ENCODE measurements at regions not wholly inside any gene's neighbourhood (a gene's known extent, or its start where the extent isn't known, plus 50 kb on each side); places are given as distances from the start of the nearest gene placed in this dataset.

- H3K4me3 ChIP-seq: no peak overlapping the region
- H3K4me2 ChIP-seq: no peak overlapping the region
- peaks cover 49% of the 10 kb centered on the region for H3K4me1 ChIP-seq
- TF ChIP-seq CHD4 (IDR thresholded peaks at IDR 0.05; ENCODE audit: borderline replicate concordance): no peak
- TF ChIP-seq HOXB5 (CRISPR knock-in tag; IDR thresholded peaks at IDR 0.05): no peak
- TF ChIP-seq PBX3 (IDR thresholded peaks at IDR 0.05): no peak
- no peak for TF ChIP-seq HOXA7 (CRISPR knock-in tag; IDR thresholded peaks at IDR 0.05)
- no peak for TF ChIP-seq CBX2 (IDR thresholded peaks at IDR 0.05; ENCODE audit: borderline replicate concordance, low read depth)
- TF ChIP-seq NPAS2 (CRISPR knock-in tag; IDR thresholded peaks at IDR 0.05; ENCODE audit: borderline replicate concordance): no peak
- no peak for TF ChIP-seq ZC3H11A (IDR thresholded peaks at IDR 0.05)
- TF ChIP-seq JUN (IDR thresholded peaks at IDR 0.05): no peak
- H3K27ac ChIP-seq: no peak overlapping the region
- no peaks in the 10 kb centered on the region for H3K9me3 ChIP-seq
- FAIRE-seq (no peak), ATAC-seq (no peak), DNase-seq (ENCODE audit: low read depth in 1 of 2, low spot score in 1 of 2) (no peak)
- POLR2A ChIA-PET: no interaction called here
- CTCF ChIA-PET: no interaction called here
Observed at GRCh38 chr12:46435029-46435428, 62.5 kb upstream of the SLC38A2 start.

- WGBS (ENCODE audit: missing lambda C conversion rate): 84% methylated on average over 3 of the region's 3 CpGs
- Histone ChIP-seq H3K4me3 (no peak overlapping the region), H3K4me2 (no peak overlapping the region), H3K4me1 (peaks cover 57% of the 10 kb centered on the region), H3K27ac (peak overlapping the region; percentile 71 to 77; a peak in 5 of 6 replicates), H3K9me3 (no peaks in the 10 kb centered on the region)
- POLR2A ChIA-PET: no interaction called here
- FAIRE-seq (peak; percentile 56), ATAC-seq (no peak), DNase-seq (ENCODE audit: low read depth in 1 of 2, low spot score in 1 of 2) (no peak)
- no peak for TF ChIP-seq ZC3H11A (IDR thresholded peaks at IDR 0.05)
- TF ChIP-seq POLR2AphosphoS2 (conservative IDR thresholded peaks at IDR 0.05; ENCODE audit: low read length): no peak
- no peak for TF ChIP-seq EHMT2 (IDR thresholded peaks at IDR 0.05; ENCODE audit: low read depth)
- no peak for TF ChIP-seq MAFK (IDR thresholded peaks at IDR 0.05; ENCODE audit: partially characterized antibody)
- no peak for TF ChIP-seq ZFP36 (IDR thresholded peaks at IDR 0.05; ENCODE audit: borderline replicate concordance, partially characterized antibody)
- TF ChIP-seq FOXS1 (CRISPR knock-in tag; IDR thresholded peaks at IDR 0.05): no peak
- TF ChIP-seq FOSL2 (IDR thresholded peaks at IDR 0.05): no peak
- TF ChIP-seq FOSL2 (CRISPR knock-in tag; IDR thresholded peaks at IDR 0.05): 0 out of 2 replicates have a peak, but pooled peaks have one; percentile 21
- CTCF ChIA-PET: interaction anchor here (0.7 kb wide), 1 partner anchor 490 kb away, joined by 3 read pairs; no protein-coding TSS in a partner anchor
Observed at GRCh38 chr12:46433829-46434228, 61.3 kb upstream of the SLC38A2 start.

- TF ChIP-seq JUNB (IDR thresholded peaks at IDR 0.05) (no peak), TFCP2L1 (CRISPR knock-in tag; IDR thresholded peaks at IDR 0.05) (0 out of 2 replicates have a peak, but pooled peaks have one; percentile 41), NFE2L2 (conservative IDR thresholded peaks at IDR 0.05; ENCODE audit: low read length) (no peak), SMC3 (IDR thresholded peaks at IDR 0.05) (no peak), HOXB13 (CRISPR knock-in tag; IDR thresholded peaks at IDR 0.05; ENCODE audit: low read depth) (0 out of 2 replicates have a peak, but pooled peaks have one; percentile 22), EHF (CRISPR knock-in tag; IDR thresholded peaks at IDR 0.05) (no peak), FOSB (CRISPR knock-in tag; IDR thresholded peaks at IDR 0.05) (peak; percentile 63; the same call in 1 of the 2 replicates)
- peak overlapping the region; percentile 71 for H3K4me2 ChIP-seq
- H3K27ac ChIP-seq: peak overlapping the region; percentile 77 to 87
- CTCF ChIA-PET: interaction anchor here (0.6 to 1.8 kb wide), 6 partner anchors 9 to 243 kb away, joined by 3 to 6 read pairs (median 3); no protein-coding TSS in a partner anchor
- DNase-seq (ENCODE audit: low read depth in 1 of 2, low spot score in 1 of 2) (peak in 1 of 2 experiments; percentile 37), ATAC-seq (peak in 1 of 2 experiments; percentile 56; a peak in 3 of 6 replicates), FAIRE-seq (no peak)
- H3K4me1 ChIP-seq: peaks cover 53% of the 10 kb centered on the region
- POLR2A ChIA-PET: interaction anchor here (0.7 to 2.9 kb wide), 4 partner anchors 20 to 92 kb away, joined by 5 to 14 read pairs (median 7); no protein-coding TSS in a partner anchor
- H3K9me3 ChIP-seq: peaks cover 3% of the 10 kb centered on the region; the same call in 1 of the 3 replicates
- 46% methylated on average over 6 of the region's 6 CpGs for WGBS (ENCODE audit: missing lambda C conversion rate)
- H3K4me3 ChIP-seq: no peak overlapping the region
Observed at GRCh38 chr12:46432325-46432724, 59.8 kb upstream of the SLC38A2 start.

All from A549 (cell line).